Glutamatergic neuron (in vitro differentiated cells): ENCODE measurements at regions not wholly inside any gene's neighbourhood (a gene's known extent, or its start where the extent isn't known, plus 50 kb on each side); places are given as distances from the start of the nearest gene placed in this dataset.

ENCODE experiments used
- DNase-seq: peaks from one replicate; pipeline ENCODE4 v3.0.0; 2022
- H3K27ac Mint-ChIP-seq: one replicate; pipeline ENCODE4 v1.8.0; 2020; ENCODE audit warnings: mild to moderate bottlenecking, mixed read lengths, inconsistent platforms; ENCODE audit not compliant: unreplicated experiment
- H3K27me3 Mint-ChIP-seq: one replicate; pipeline ENCODE4 v1.8.0; 2020; ENCODE audit warnings: mild to moderate bottlenecking, moderate library complexity, mixed read lengths, inconsistent platforms; ENCODE audit not compliant: unreplicated experiment
- H3K36me3 Mint-ChIP-seq: one replicate; pipeline ENCODE4 v1.8.0; 2020; ENCODE audit warnings: mild to moderate bottlenecking, mixed read lengths, inconsistent platforms; ENCODE audit not compliant: unreplicated experiment
- H3K4me1 Mint-ChIP-seq: one replicate; pipeline ENCODE4 v1.8.0; 2020; ENCODE audit warnings: mild to moderate bottlenecking, low read depth, mixed read lengths, inconsistent platforms; ENCODE audit not compliant: unreplicated experiment
- H3K4me3 Mint-ChIP-seq: one replicate; pipeline ENCODE4 v1.8.0; 2020; ENCODE audit warnings: mild to moderate bottlenecking, mixed read lengths, inconsistent platforms; ENCODE audit not compliant: unreplicated experiment
- H3K9me3 Mint-ChIP-seq: one replicate; pipeline ENCODE4 v1.8.0; 2020; ENCODE audit warnings: mild to moderate bottlenecking, moderate library complexity, mixed read lengths, inconsistent platforms; ENCODE audit not compliant: unreplicated experiment
- CTCF ChIP-seq: fragments of 200-600 bp; sonication (generic); IDR thresholded peaks from one replicate; pipeline ENCODE4 v1.5.0; 2021; ENCODE audit not compliant: partially characterized antibody, unreplicated experiment

GRCh38 chr13:33426131-33426530 is 140.6 kb upstream of the STARD13 start:
- DNase-seq, result no peak
- H3K4me3 Mint-ChIP-seq, result no peak overlapping the region
- no peaks in the 10 kb centered on the region for H3K4me1 Mint-ChIP-seq
- no peak overlapping the region for H3K27ac Mint-ChIP-seq
- peaks cover 10% of the 10 kb centered on the region for H3K9me3 Mint-ChIP-seq
- H3K27me3 Mint-ChIP-seq, result peaks cover 3% of the 10 kb centered on the region
- no peak for TF ChIP-seq CTCF
- no peaks in the 10 kb centered on the region for H3K36me3 Mint-ChIP-seq

GRCh38 chr13:33433316-33433715 is 147.8 kb upstream of the STARD13 start:
- Mint-ChIP-seq H3K27ac (no peak overlapping the region), H3K36me3 (no peaks in the 10 kb centered on the region), H3K4me3 (no peak overlapping the region), H3K4me1 (no peaks in the 10 kb centered on the region), H3K27me3 (no peaks in the 10 kb centered on the region), H3K9me3 (peaks cover 3% of the 10 kb centered on the region)
- no peak for TF ChIP-seq CTCF
- no peak for DNase-seq

- no peaks in the 10 kb centered on the region for H3K36me3 Mint-ChIP-seq
- no peak overlapping the region for H3K27ac Mint-ChIP-seq
- H3K4me1 Mint-ChIP-seq, result no peaks in the 10 kb centered on the region
- no peak for DNase-seq
- H3K9me3 Mint-ChIP-seq, result no peaks in the 10 kb centered on the region
- no peaks in the 10 kb centered on the region for H3K27me3 Mint-ChIP-seq
- no peak for TF ChIP-seq CTCF
- no peak overlapping the region for H3K4me3 Mint-ChIP-seq
Measured at GRCh38 chr13:33434676-33435075, 149.1 kb upstream of the STARD13 start.

GRCh38 chr13:33435207-33435606 is 149.7 kb upstream of the STARD13 start:
- H3K36me3 Mint-ChIP-seq, result no peaks in the 10 kb centered on the region
- no peaks in the 10 kb centered on the region for H3K4me1 Mint-ChIP-seq
- H3K9me3 Mint-ChIP-seq, result no peaks in the 10 kb centered on the region
- no peak overlapping the region for H3K4me3 Mint-ChIP-seq
- TF ChIP-seq CTCF, result no peak
- H3K27ac Mint-ChIP-seq, result no peak overlapping the region
- no peaks in the 10 kb centered on the region for H3K27me3 Mint-ChIP-seq
- DNase-seq, result no peak

- H3K4me1 Mint-ChIP-seq, result no peaks in the 10 kb centered on the region
- H3K4me3 Mint-ChIP-seq, result no peak overlapping the region
- TF ChIP-seq CTCF, result no peak
Measured at GRCh38 chr13:33438918-33439317, 153.4 kb upstream of the STARD13 start.

More at GRCh38 chr13:33438918-33439317, 153.4 kb upstream of the STARD13 start:
- H3K27ac Mint-ChIP-seq, result no peak overlapping the region
- no peak for DNase-seq
- H3K27me3 Mint-ChIP-seq, result peaks cover 2% of the 10 kb centered on the region
- H3K36me3 Mint-ChIP-seq, result no peaks in the 10 kb centered on the region
- peaks cover 2% of the 10 kb centered on the region for H3K9me3 Mint-ChIP-seq
